SK-N-SH (cell line): ENCODE measurements at regions not wholly inside any gene's neighbourhood (a gene's known extent, or its start where the extent isn't known, plus 50 kb on each side); places are given as distances from the start of the nearest gene placed in this dataset.

ENCODE experiments used
- CTCF ChIA-PET: fragments of 300-600, 350-600 bp; formaldehyde crosslinking; extraction: SDS; loops from one replicate; lab custom pipeline; 2021; lab: Yijun Ruan, JAX
- POLR2A ChIA-PET: fragments of 350-600 bp; sonication (Branson Sonifier 250); formaldehyde crosslinking; extraction: SDS; loops from one replicate; lab custom pipeline; 2020; ENCODE audit warnings: antibody characterized with exemption, inconsistent platforms; lab: Yijun Ruan, JAX
- DNase-seq: peaks from one replicate; pipeline ENCODE4 v3.0.0; 2012
- H2AFZ ChIP-seq: fragments of 200-600 bp; sonication (generic); 2 replicates; pipeline ENCODE4 v1.8.1; 2016; ENCODE audit warnings: antibody characterized with exemption, mild to moderate bottlenecking, low read depth
- H3F3A ChIP-seq: fragments of 200-600 bp; sonication (generic); replicated peaks from 2 replicates; pipeline ENCODE3; 2016; ENCODE audit warnings: antibody characterized with exemption, mild to moderate bottlenecking; ENCODE audit not compliant: insufficient read depth
- H3K27ac ChIP-seq, 2 experiments: fragments of 200-500 bp in 1 of 2; fragments of 200-600 bp in 1 of 2; sonication (Bioruptor generic) in 1 of 2; sonication (generic), shearing (Covaris generic) in 1 of 2; 2 replicates each; pipeline versions ENCODE4 v1.5.1 to v1.6.1; 2014 to 2016; ENCODE audit warnings: low read depth in 2 of 2, inconsistent platforms in 1 of 2, low read length in 1 of 2, mild to moderate bottlenecking in 1 of 2, mixed read lengths in 1 of 2
- H3K27me3 ChIP-seq: fragments of 200-600 bp; sonication (generic), shearing (Covaris generic); 2 replicates; pipeline ENCODE4 v1.6.1; 2016; ENCODE audit warnings: mixed run types; ENCODE audit not compliant: insufficient read depth
- H3K36me3 ChIP-seq, 2 experiments: fragments of 200-500 bp in 1 of 2; fragments of 200-600 bp in 1 of 2; sonication (Bioruptor generic) in 1 of 2; sonication (generic) in 1 of 2; replicated peaks in 1 of 2; 2 replicates each; pipeline versions ENCODE3 to v1.5.1; 2014 to 2016; ENCODE audit warnings: low read length in 1 of 2, mild to moderate bottlenecking in 1 of 2; ENCODE audit not compliant: insufficient read depth in 2 of 2, control insufficient read depth in 1 of 2
- H3K4me1 ChIP-seq, 2 experiments: fragments of 200-500 bp in 1 of 2; fragments of 200-600 bp in 1 of 2; sonication (Bioruptor generic) in 1 of 2; sonication (generic), shearing (Covaris generic) in 1 of 2; 2 replicates each; pipeline versions ENCODE4 v1.5.1 to v1.6.1; 2014 to 2016; ENCODE audit warnings: low read depth in 1 of 2, low read length in 1 of 2, mixed run types in 1 of 2; ENCODE audit not compliant: insufficient read depth in 2 of 2, control insufficient read depth in 1 of 2
- H3K4me2 ChIP-seq: fragments of 200-600 bp; sonication (generic), shearing (Covaris generic); 2 replicates; pipeline ENCODE4 v1.6.1; 2017; ENCODE audit warnings: mixed run types
- H3K4me3 ChIP-seq, 2 experiments: fragments of 200-500 bp in 1 of 2; fragments of 200-600 bp in 1 of 2; sonication (Bioruptor generic) in 1 of 2; sonication (generic), shearing (Covaris generic) in 1 of 2; 2 replicates each; pipeline versions ENCODE4 v1.5.1 to v1.8.1; 2014 to 2016; ENCODE audit warnings: low read depth in 2 of 2, inconsistent platforms in 1 of 2, low read length in 1 of 2, mild to moderate bottlenecking in 1 of 2, mixed read lengths in 1 of 2, moderate library complexity in 1 of 2
- H3K79me2 ChIP-seq: fragments of 200-600 bp; sonication (generic); 2 replicates; pipeline ENCODE4 v1.8.1; 2017; ENCODE audit warnings: mild to moderate bottlenecking; ENCODE audit not compliant: insufficient read depth
- H3K9ac ChIP-seq: fragments of 200-600 bp; sonication (generic); 2 replicates; pipeline ENCODE4 v1.6.1; 2017; ENCODE audit warnings: mixed run types
- H3K9me2 ChIP-seq: fragments of 200-600 bp; sonication (generic); 2 replicates; pipeline ENCODE4 v1.6.1; 2017; ENCODE audit warnings: mixed run types
- H3K9me3 ChIP-seq: fragments of 200-600 bp; sonication (generic); 2 replicates; pipeline ENCODE4 v1.6.1; 2017; ENCODE audit warnings: mixed run types, mild to moderate bottlenecking, moderate library complexity
- H4K20me1 ChIP-seq: fragments of 200-600 bp; sonication (generic); 2 replicates; pipeline ENCODE4 v1.6.1; 2017; ENCODE audit warnings: mild to moderate bottlenecking, mixed run types; ENCODE audit not compliant: insufficient read depth
- CHD2 ChIP-seq: fragments of 150-350 bp; IDR thresholded peaks from 2 replicates; pipeline ENCODE4 v1.6.1; 2018; ENCODE audit warnings: low read length; ENCODE audit not compliant: partially characterized antibody
- CTCF ChIP-seq: fragments of 200-600 bp; sonication (generic); IDR thresholded peaks from 2 replicates; pipeline ENCODE4 v1.6.1; 2017; ENCODE audit warnings: antibody characterized with exemption, mild to moderate bottlenecking, moderate library complexity
- ELF1 ChIP-seq: IDR thresholded peaks from 2 replicates; pipeline ENCODE4 v1.4.0; 2012
- EP300 ChIP-seq, 2 experiments: IDR thresholded peaks; 2 replicates each; pipeline versions ENCODE4 v1.4.0 to v1.6.1; 2012; ENCODE audit warnings: borderline replicate concordance in 1 of 2, low read depth in 1 of 2, low read length in 1 of 2
- FOSL2 ChIP-seq: IDR thresholded peaks from 2 replicates; pipeline ENCODE4 v1.4.0; 2012; ENCODE audit warnings: low read depth, mild to moderate bottlenecking, moderate library complexity, borderline replicate concordance
- FOXM1 ChIP-seq: IDR thresholded peaks from 2 replicates; pipeline ENCODE4 v1.4.0; 2012; ENCODE audit warnings: low read depth, mild to moderate bottlenecking
- GABPA ChIP-seq: IDR thresholded peaks from 2 replicates; pipeline ENCODE4 v1.4.0; 2012; ENCODE audit warnings: low read depth, mild to moderate bottlenecking
- GATA2 ChIP-seq: sonication (generic); formaldehyde crosslinking; IDR thresholded peaks from 2 replicates; pipeline ENCODE4 v1.5.0; 2020; ENCODE audit warnings: mild to moderate bottlenecking, missing genetic modification reagents
- JUND ChIP-seq: IDR thresholded peaks from 2 replicates; pipeline ENCODE4 v1.4.0; 2012
- MAX ChIP-seq: IDR thresholded peaks from 2 replicates; pipeline ENCODE4 v1.4.0; 2012; ENCODE audit warnings: low read depth
- MXI1 ChIP-seq: IDR thresholded peaks from 2 replicates; pipeline ENCODE4 v1.6.1; 2012; ENCODE audit warnings: mild to moderate bottlenecking, low read depth, low read length, improper control_type of control experiment
- POLR2AphosphoS5 ChIP-seq: IDR thresholded peaks from 2 replicates; pipeline ENCODE4 v1.6.1; 2012; ENCODE audit warnings: low read depth, low read length
- RCOR1 ChIP-seq: fragments of 150-350 bp; IDR thresholded peaks from 2 replicates; pipeline ENCODE4 v1.6.1; 2017; ENCODE audit warnings: antibody characterized with exemption, low read length
- RFX5 ChIP-seq: IDR thresholded peaks from 2 replicates; pipeline ENCODE4 v1.6.1; 2012; ENCODE audit warnings: mild to moderate bottlenecking, improper control_type of control experiment, low read length
- RXRA ChIP-seq: IDR thresholded peaks from 2 replicates; pipeline ENCODE4 v1.4.0; 2012; ENCODE audit warnings: low read depth, mild to moderate bottlenecking, borderline replicate concordance
- SIN3A ChIP-seq: IDR thresholded peaks from 2 replicates; pipeline ENCODE4 v1.6.1; 2012; ENCODE audit warnings: low read depth, mild to moderate bottlenecking, low read length, moderate library complexity, borderline replicate concordance
- SMC3 ChIP-seq: IDR thresholded peaks from 2 replicates; pipeline ENCODE4 v1.6.1; 2012; ENCODE audit warnings: low read depth, low read length, improper control_type of control experiment
- TAF1 ChIP-seq: IDR thresholded peaks from 2 replicates; pipeline ENCODE4 v1.6.1; 2012; ENCODE audit warnings: low read depth, mild to moderate bottlenecking, low read length, moderate library complexity, borderline replicate concordance
- TCF12 ChIP-seq: IDR thresholded peaks from 2 replicates; pipeline ENCODE4 v1.4.0; 2012
- USF1 ChIP-seq: IDR thresholded peaks from 2 replicates; pipeline ENCODE4 v1.4.0; 2012; ENCODE audit warnings: low read depth, borderline replicate concordance
- USF2 ChIP-seq: fragments of 150-350 bp; IDR thresholded peaks from 2 replicates; pipeline ENCODE4 v1.6.1; 2017; ENCODE audit warnings: antibody characterized with exemption, low read length, low read depth, borderline replicate concordance
- ZBTB33 ChIP-seq: IDR thresholded peaks from 2 replicates; pipeline ENCODE4 v1.4.0; 2012; ENCODE audit warnings: low read depth, borderline replicate concordance
- WGBS: methylation state at CpG from one replicate; pipeline ENCODE4 v1.1.6; 2017; ENCODE audit warnings: low lambda C conversion rate; 5-methylcytosine and 5-hydroxymethylcytosine counted together

GRCh38 chr7:110307776-110308175, 783.2 kb upstream of the LRRN3 start:
- Histone ChIP-seq H3K9me3 (no peaks in the 10 kb centered on the region), H3K4me1 (no peaks in the 10 kb centered on the region), H3K79me2 (no peaks in the 10 kb centered on the region), H3K4me2 (no peak overlapping the region), H4K20me1 (no peaks in the 10 kb centered on the region), H3F3A (no peaks in the 10 kb centered on the region), H2AFZ (no peak overlapping the region), H3K27me3 (no peaks in the 10 kb centered on the region), H3K36me3 (no peaks in the 10 kb centered on the region), H3K9ac (no peak overlapping the region), H3K27ac (no peak overlapping the region), H3K4me3 (no peak overlapping the region), H3K9me2 (no peaks in the 10 kb centered on the region)
- DNase-seq = no peak
- POLR2A ChIA-PET = no interaction called here
- TF ChIP-seq GABPA (no peak), USF1 (no peak), RCOR1 (no peak), GATA2 (CRISPR knock-in tag) (no peak), EP300 (IDR thresholded peaks at IDR 0.05; ENCODE audit: borderline replicate concordance in 1 of 2, low read depth in 1 of 2, low read length in 1 of 2) (no peak), USF2 (no peak)
- CTCF ChIA-PET = interaction anchor here (1.1 to 1.5 kb wide), 2 partner anchors 134 to 253 kb away, joined by 3 read pairs; no protein-coding TSS in a partner anchor
- 12% methylated on average over 1 of the region's 1 CpG for WGBS

GRCh38 chr7:110308791-110309190, 782.1 kb upstream of the LRRN3 start:
- no peak for DNase-seq
- 31% methylated on average over 5 of the region's 5 CpGs for WGBS
- Histone ChIP-seq H3K9me2 (no peaks in the 10 kb centered on the region), H3K36me3 (no peaks in the 10 kb centered on the region), H3K9me3 (no peaks in the 10 kb centered on the region), H3K27me3 (no peaks in the 10 kb centered on the region), H3K4me1 (no peaks in the 10 kb centered on the region), H2AFZ (no peak overlapping the region), H4K20me1 (no peaks in the 10 kb centered on the region), H3F3A (no peaks in the 10 kb centered on the region), H3K4me2 (no peak overlapping the region), H3K4me3 (no peak overlapping the region), H3K27ac (no peak overlapping the region), H3K9ac (no peak overlapping the region), H3K79me2 (no peaks in the 10 kb centered on the region)
- CTCF ChIA-PET = interaction anchor here (1.1 to 1.4 kb wide), 2 partner anchors 10 to 254 kb away, joined by 3 to 4 read pairs; no protein-coding TSS in a partner anchor
- POLR2A ChIA-PET = no interaction called here
- no peak for TF ChIP-seq RXRA
- no peak for TF ChIP-seq TAF1
- no peak for TF ChIP-seq FOXM1
- TF ChIP-seq ELF1 = no peak
- TF ChIP-seq RFX5 = no peak
- TF ChIP-seq SIN3A = no peak
- TF ChIP-seq GATA2 (CRISPR knock-in tag) = no peak
- no peak for TF ChIP-seq CHD2
- TF ChIP-seq MAX = no peak
- TF ChIP-seq SMC3 = no peak
- no peak for TF ChIP-seq JUND
- TF ChIP-seq RCOR1 = no peak
- TF ChIP-seq MXI1 = no peak
- no peak for TF ChIP-seq FOSL2
- TF ChIP-seq TCF12 = no peak
- TF ChIP-seq CTCF = no peak
- TF ChIP-seq ZBTB33 = no peak
- TF ChIP-seq POLR2AphosphoS5 = no peak
